HG02970 (cell line): ENCODE measurements at regions not wholly inside any gene's neighbourhood (a gene's known extent, or its start where the extent isn't known, plus 50 kb on each side); places are given as distances from the start of the nearest gene placed in this dataset.

Experiments
- ATAC-seq: cut with Tn5 transposase; IDR thresholded peaks from one replicate; pipeline ENCODE4 v1.9.1; 2021; ENCODE audit warnings: mild to moderate bottlenecking, moderate library complexity, moderate number of reproducible peaks; ENCODE audit not compliant: unreplicated experiment, low FRiP score

DNA sequence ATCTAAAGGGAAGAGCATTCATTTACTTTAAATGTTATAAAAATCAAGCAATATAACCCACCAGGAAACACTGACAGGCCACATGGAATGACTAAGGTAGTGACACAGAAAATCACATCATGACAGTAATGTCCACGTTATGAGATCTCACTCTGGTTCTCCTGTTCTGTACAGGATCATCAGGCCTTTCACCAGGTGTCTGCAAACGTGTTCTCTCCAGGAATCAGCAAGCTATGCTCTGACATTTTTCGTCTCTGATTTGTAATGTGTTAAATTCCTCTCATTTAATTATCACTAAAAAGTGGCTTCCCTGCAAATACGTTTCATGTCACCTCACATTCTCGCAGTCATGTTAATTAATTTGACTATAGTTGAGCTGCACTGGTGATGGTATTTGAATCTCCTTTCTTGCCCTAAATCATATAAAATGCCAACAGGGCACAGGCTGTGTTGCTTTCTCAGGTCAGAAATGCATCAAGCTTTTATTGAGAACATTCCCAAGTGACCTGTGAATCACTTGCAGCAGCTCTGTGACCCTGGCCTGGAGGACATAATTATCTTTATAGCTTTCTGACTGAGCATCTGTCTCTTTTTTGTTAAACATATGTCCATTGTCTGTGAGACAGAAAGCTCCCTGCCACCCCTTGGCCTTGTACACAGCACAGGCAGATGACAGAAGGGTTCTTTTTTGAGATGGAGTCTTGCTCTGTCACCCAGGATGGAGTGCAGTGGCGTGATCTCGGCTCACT is 196.2 kb downstream of the DIRAS2 start:
- no peak for ATAC-seq

DNA sequence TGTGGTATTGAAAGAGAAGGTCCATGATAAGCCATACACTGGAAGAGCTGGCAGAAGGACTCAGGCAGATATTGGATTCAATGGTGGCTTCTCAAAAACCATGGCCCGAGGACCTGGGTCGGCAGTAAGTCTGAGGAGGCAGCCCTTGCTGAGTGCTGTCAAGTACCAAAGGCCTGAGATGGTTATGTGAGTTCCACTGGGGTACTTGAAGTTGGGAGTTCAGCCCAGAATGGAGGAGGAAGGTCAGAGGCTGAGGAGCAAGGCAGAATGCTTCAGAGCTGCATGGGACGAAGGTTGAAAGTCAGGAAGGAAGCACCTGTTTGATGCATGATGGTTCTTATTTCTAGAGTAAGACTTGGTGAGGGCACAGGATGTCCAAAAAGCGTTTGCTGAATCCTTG is 194.9 kb downstream of the DIRAS2 start:
- no peak for ATAC-seq

DNA sequence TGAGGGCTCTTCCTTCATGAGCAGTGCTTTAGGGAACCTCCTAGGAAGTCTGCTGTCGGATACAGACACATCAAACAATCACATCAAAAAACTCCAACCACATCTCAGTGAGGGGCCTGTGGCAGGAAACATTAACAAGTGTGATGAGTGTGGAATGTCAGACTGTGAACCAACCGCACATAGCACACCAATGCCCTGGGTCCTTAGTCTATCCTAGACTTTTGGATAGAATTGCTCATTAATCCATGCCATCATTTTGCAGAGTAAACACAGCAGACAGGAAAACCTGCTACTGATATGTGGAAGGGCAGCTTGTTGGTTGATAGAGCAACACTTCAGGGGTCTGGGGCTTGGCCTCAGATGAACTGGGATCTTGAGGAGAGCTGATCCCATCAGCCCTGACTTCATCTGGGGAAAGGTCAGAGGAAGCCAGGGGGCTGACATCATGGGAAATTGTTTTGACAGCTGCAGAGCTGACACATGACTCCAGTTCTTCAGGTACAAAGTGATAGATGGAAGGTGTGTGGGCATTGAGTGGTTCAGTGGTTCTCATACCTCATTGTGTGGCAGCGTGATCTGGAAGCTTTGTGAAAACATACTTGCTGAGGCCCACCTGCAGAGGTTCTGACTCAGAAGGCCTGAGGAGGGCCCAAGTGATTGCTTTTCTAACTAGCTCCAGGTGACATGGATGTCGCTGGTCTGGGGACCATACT is 193.3 kb downstream of the DIRAS2 start:
- ATAC-seq, result no peak

DNA sequence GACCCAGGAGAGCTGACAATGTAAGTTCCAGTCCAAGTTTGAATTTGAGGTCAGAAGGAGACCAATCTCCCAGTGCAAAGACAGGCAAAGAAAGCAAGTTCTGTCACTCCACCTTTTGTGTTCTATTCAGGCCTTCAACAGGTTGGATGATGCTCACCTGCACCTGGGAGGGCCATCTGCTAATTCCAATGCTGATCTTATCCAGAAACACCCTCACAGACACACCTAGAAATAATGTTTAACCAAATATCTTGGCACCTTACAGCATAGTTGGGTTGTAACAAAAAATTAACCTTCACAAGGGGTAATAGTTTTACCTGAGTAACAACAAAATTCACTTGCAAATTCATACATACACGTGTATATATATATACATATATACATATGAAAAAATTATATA is 190.8 kb downstream of the DIRAS2 start:
- ATAC-seq, result no peak

DNA sequence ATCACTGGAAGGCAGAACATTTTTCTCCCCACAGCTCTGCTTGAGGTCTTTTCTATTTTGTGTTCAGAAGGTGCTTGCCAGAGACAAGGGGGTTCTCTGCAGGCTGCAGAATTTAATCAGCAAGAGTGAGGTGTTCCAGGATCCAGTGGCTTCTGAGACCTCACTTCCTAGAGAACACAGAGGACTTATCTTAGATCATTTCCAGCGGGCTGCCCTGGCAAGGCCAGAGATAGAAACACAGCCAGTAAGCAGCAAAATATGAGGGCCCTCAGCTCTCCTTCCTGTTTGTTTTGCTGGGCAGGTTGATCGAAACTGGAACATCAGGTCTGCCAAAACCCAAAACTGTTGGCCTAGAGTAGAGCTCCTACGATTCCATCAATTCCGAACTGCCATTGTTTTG is 187.3 kb downstream of the DIRAS2 start:
- no peak for ATAC-seq

DNA sequence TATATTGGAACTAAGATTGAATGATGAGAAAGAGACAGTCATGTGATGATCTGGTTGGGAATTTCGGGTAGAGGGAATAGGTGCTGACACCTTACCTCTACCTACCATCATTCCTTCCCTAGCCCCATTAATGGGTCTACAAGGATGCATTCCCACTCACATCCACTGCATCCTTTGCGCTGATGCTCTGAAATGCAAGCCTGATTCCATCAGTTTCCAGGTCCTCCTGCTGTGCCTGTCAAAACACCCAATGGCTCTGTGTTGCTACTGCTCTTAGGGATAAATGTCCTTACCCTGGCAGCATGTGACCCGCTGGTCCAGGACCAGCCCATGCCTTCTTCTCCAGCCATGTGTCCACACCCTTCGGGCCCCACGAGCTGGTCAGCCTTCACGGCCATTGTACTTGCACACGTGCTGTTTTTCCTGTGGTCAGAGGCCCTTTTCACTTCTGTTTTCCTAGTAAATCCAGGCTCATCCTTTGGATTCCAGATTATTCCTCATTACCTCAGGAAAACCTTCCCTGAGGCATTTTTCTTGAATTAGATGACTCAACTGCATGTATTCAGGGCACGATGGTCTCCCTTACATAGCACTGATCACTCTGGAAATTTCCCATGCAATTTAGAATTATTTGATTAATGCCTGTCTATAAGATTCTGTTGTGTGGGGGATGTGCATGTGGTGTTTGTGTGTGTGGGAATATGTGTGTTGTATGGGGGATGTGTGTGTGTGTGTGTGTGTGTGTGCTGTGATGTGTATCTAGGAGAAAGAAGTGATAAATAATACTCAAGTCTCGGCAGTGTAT is 185.0 kb downstream of the DIRAS2 start:
- ATAC-seq, result no peak

DNA sequence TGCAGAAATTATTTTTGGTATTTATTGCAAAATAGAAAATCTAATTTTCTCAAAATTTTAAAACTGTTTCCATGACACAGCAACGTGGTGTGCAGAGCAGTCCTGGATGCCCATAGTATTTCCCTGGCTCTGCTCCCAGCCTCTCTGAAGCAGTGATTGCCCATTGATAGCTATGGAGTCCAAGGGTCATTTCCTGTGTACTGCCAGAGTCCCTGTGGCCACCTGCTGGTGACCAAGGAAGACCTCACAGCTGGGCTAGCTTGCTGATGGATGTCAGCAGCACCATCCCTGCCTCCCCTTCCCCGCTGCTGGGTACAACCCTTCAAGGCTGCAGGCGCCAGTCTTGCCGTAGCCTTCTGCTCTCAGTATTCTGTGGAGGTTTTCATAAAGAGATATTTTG is 184.1 kb downstream of the DIRAS2 start:
- no peak for ATAC-seq

DNA sequence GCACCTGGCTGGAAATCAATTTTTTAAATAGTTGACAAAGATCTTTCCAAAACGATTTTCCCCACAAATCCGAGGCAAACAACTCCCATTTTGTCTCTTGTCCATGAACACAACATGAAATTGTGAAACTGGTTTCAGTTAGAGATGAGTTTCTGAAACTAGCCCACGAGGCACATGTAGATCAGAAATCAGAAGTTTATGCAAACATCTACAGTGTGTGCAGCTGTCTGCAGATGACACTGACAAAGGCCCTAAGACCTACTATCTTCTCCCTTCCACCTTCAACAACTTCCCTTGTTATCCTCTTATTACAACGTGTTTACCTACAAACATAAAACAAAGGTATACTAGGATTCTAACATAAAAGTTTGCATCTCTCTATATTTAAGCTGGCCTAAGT is 183.3 kb downstream of the DIRAS2 start:
- peak; percentile 67 for ATAC-seq

DNA sequence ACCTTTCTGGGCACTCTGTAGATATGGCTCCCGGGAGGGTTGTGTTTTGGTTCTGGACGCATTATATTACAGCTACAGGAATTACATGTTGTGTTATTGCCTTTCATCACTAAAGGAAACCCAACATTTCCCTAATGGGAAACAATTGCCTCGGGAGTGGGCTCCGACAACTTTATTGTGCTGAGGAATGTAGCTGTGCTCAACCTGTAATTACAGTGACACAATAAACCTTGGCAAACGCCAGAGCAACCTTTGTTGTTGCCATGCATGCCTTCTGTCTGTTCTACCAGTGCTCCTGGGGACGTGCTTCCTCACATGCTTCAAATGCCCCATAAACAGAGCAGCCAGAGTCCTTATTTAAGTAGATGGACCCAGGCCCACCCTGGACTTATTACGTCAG is 182.4 kb downstream of the DIRAS2 start:
- ATAC-seq, result no peak

DNA sequence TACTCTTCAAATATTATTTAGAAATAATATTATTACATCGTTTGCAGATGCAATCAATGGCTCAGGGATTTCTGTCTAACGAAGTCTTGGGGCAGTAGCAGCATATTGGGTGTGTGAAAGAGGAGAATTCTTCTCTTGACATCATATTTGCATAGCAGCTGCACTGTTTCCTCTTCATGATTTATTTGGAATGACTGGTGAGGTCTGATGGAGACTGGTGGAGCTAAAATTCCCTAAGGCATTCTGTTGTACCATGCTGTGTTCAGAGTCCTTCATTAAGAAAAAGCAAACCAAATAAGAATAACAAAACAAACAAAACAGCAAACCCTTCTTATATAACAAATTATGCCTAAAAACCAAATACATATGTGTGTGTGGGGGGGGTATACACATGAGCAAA is 177.6 kb downstream of the DIRAS2 start:
- no peak for ATAC-seq

DNA sequence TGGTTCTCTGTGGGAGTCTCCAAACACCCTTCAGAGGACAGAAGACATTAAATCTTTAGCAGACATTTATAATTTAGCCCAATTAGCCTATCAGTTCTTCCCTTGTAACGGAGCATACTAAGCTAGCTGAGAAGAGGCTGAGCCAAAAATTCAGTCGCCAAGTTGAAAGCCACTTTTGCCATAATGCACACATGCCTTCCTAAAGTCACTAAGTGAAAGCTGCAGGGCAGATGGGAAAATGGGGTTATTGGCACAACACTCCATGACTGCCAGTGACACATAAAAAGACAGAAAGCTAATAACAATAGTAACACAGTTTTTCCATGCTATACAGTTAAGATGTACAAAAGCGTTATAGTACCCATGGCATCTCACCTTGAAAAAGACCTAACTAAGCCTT is 176.2 kb downstream of the DIRAS2 start:
- no peak for ATAC-seq

DNA sequence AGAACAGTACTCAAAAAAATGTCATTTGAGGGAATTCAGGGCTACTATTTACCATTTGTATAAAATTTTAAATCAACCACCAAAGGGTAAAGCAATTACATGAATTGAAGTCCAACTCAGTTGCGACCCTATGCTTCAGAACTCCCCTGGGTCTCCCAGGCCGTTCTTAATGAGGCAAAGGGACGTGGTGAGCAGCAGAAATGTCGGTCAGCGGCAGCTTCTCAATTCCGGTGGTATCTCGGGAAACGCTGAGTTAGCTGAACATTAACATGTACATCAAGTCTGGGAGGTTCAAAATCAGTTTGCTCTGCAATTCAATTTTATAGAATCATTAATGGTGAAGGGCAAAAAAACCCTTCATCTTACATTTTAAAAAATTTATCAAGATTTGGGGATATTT is 173.2 kb downstream of the DIRAS2 start:
- ATAC-seq, result no peak

DNA sequence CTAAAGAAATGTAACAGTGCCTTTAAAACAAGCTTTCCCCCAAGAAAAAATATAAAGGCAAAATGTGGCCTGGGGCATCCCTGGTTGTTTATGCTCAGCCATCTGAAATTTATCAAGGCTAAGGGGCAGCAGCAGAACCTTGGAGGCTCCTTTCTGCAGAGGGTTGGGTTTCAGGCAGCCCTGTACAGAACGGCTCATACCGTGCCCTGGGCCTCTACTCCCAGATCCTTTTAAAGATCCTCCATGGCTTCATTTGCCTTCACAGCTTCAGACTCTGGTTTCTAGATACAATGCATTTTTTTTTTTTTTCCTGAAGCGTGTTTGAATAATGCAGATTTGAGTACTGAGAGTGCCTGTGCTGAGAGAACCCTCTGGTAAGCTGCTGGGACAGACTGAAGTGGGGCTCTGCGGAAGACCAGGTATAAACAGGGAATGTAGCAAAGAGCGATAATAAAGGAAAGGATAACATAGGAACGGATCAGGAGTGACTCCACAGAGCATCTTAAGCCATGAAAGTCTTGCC is 172.7 kb downstream of the DIRAS2 start:
- ATAC-seq, result no peak

DNA sequence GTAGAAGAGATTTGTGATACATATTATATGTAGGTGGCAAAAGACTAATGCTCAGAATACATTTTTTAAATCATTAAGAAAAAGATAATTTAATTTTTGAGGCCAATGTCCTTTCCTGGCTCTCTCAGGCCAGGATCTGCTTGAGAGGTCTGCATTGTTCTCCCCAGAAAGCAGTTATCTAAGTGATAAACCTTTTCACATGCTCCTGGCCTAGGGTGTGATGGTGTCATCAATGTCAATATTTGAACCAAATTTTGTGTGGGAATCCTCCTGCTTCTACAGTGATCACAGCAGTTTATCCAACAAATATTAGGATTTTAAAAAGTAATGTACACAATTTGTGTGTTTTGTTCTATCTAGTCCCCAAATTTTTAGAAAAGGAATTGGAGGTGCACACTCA is 166.6 kb downstream of the DIRAS2 start:
- ATAC-seq, result no peak

DNA sequence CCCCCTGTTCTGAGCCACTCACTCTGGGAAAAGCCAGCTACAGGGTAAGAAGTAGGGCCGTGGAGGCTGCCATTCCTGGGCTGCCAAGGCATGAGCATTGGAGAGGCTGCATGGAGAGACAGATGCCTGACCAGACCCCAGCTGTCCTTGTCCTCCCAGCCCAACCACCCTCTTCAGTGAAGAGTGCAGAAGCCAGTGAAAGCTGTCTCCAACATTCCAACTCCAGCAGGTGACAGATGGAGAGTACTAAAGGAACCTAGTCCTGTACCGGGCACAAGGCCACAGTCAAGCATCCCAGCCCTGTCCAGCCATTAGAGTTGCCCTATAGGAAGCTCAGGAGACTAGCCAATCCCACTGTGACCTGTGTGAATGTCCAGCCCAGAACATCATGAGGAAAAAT is 165.1 kb downstream of the DIRAS2 start:
- ATAC-seq, result no peak

DNA sequence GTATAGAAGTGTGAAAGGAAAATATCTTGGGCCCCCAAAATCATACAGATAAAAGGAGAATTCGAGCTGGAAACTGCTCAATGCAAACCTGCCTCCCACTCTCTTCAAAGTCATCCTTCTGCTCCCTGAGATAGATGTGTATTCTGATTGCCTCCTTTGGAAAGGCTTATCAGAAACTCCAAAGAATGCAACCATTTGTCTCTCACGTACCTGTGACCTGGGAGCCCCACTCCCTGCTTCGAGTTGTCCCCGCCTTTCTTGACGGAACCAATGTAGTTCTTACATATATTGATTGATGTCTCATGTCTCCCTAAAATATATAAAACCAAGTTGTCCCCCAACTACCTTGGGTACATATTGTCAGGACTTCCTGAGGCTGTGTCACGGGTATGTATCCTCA is 163.8 kb downstream of the DIRAS2 start:
- ATAC-seq, result no peak

DNA sequence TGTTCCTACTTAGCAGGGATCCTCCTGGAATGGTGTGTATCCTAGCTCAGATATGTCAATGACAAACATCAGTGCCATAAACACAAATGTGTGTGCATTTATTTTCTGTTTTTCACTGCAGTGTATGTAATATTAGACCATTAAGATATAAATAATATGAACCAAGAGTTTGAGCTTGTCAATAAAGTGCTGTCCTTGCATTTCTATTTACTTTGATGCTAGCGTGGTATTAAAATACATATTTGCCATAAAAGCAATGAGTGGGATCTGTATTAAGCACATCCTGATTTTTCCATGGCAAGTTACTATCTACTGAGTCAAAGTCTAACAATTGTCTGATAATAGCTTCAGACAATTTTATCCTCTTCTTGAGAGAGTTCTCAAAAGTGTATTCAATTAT is 157.6 kb downstream of the DIRAS2 start:
- ATAC-seq, result no peak

DNA sequence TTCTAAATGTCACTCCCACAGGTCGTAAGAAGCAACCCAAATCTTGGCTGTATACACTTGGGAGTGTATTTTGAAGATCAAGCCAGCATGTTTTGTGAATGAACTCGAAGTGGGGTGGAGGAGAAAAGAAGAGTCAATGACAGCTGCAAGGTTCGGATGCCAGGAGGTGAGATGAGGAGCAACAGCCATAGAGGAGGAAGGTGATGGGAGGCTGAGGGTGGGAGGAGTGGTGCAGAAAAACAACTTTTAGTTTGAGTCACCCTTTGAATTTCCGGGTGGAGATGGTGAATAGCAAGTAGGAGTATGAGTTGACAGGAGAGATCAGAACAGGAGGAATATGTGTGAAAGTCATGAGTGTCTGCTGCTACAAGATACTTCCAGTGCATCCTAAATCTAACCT is 153.6 kb downstream of the DIRAS2 start:
- no peak for ATAC-seq

DNA sequence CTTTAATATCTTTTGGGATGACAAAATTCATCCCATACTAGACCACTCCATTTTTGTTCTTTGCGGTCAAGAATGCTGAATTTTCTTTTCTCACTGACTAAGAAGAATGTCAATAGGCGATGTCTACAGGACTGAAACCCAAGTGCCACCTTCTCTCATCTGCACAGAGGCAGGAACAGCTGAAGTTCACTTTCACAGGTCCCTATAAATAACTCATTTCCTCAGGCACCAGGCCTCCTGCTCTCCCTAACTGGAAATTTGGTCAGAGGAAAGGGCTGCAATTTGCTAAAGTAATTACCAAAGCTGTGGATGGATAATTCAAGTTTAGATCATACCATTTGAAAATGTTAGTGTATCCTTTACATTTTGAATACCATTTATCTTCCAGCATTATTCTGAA is 142.9 kb downstream of the DIRAS2 start:
- ATAC-seq, result no peak

DNA sequence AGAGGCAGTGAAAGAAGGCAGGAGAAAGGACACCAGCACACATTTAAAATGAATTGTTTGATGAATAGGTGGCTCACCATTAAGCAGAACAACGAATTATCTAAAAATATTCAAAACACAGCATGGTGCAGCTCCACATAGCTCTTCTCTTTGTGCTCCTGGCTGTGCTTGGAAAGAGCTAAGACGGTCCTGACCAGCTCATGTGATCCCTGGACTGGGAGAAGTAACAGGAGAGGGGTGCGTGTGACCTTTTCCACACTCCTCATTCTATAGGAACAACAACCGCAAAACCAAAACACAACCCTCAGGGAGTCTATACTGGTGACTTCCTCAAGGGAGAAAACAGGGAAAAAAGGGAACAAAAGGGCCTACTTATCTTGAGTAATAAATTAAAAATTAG is 140.5 kb downstream of the DIRAS2 start:
- ATAC-seq, result no peak

DNA sequence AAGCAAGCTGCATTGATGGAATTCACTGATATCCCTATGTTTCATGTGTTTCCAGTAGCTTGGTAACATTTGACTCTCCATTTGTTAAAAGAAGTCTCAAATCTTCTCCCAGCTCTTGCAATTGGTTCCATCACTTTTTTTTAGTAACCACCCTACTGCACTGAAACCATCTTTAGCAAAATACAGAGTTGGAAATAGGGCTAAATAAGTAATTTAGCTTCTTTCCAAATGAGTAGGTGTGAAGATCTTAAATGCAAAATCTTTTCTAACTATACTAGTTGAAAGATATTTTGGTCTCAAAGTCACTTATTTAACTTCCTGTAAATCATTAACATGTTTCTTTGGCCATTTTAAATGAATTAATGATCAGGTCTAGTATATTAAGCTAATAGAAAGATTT is 138.1 kb downstream of the DIRAS2 start:
- no peak for ATAC-seq
